Liver (tissue), 8 donors: ENCODE measurements at regions not wholly inside any gene's neighbourhood (a gene's known extent, or its start where the extent isn't known, plus 50 kb on each side); places are given as distances from the start of the nearest gene placed in this dataset.

Experiments
- DNase-seq: peaks from one replicate; pipeline ENCODE4 v3.0.0-alpha.2; 2017; ENCODE audit warnings: low spot score
- H3K27ac ChIP-seq, 2 donors: one replicate each; pipeline ENCODE4 v1.7.0; 2013; ENCODE audit warnings: inconsistent platforms in 2 of 2, low read length in 2 of 2, control low read depth in 1 of 2, low read depth in 1 of 2, mild to moderate bottlenecking in 1 of 2
- H3K27me3 ChIP-seq, 4 donors: one replicate each; pipeline versions ENCODE4 v1.6.1 to v1.7.0; 2013; ENCODE audit warnings: low read length in 3 of 4, inconsistent platforms in 1 of 4, mild to moderate bottlenecking in 1 of 4, moderate library complexity in 1 of 4; ENCODE audit not compliant: control insufficient read depth in 4 of 4, insufficient read depth in 4 of 4
- H3K36me3 ChIP-seq, 4 donors: one replicate each; pipeline versions ENCODE4 v1.6.1 to v1.7.0; 2013; ENCODE audit warnings: low read length in 3 of 4, mild to moderate bottlenecking in 3 of 4, low read depth in 1 of 4, moderate library complexity in 1 of 4; ENCODE audit not compliant: control insufficient read depth in 4 of 4, insufficient read depth in 3 of 4
- H3K4me1 ChIP-seq, 4 donors: one replicate each; pipeline versions ENCODE4 v1.6.1 to v1.7.0; 2013; ENCODE audit warnings: low read length in 3 of 4, mild to moderate bottlenecking in 3 of 4, moderate library complexity in 1 of 4; ENCODE audit not compliant: control insufficient read depth in 4 of 4, insufficient read depth in 4 of 4
- H3K4me3 ChIP-seq, 3 donors: one replicate each; pipeline versions ENCODE4 v1.6.1 to v1.7.0; 2013; ENCODE audit warnings: low read length in 3 of 3, control low read depth in 1 of 3, low read depth in 1 of 3, mild to moderate bottlenecking in 1 of 3
- H3K9ac ChIP-seq, 2 donors: one replicate each; pipeline ENCODE4 v1.7.0; 2013; ENCODE audit warnings: low read length in 2 of 2, mild to moderate bottlenecking in 2 of 2, moderate library complexity in 2 of 2, control low read depth in 1 of 2, low read depth in 1 of 2
- H3K9me3 ChIP-seq, 4 donors: one replicate each; pipeline versions ENCODE4 v1.6.1 to v1.7.0; 2013; ENCODE audit warnings: low read length in 3 of 4; ENCODE audit not compliant: control insufficient read depth in 4 of 4
- ATF3 ChIP-seq: IDR thresholded peaks from 2 replicates; pipeline ENCODE4 v1.6.1; 2016; ENCODE audit warnings: antibody characterized with exemption
- EGR1 ChIP-seq, 2 donors: IDR thresholded peaks; 2 replicates each; pipeline ENCODE4 v1.6.1; 2016 to 2018; ENCODE audit warnings: antibody characterized with exemption in 2 of 2, low read depth in 2 of 2
- FOXA1 ChIP-seq: IDR thresholded peaks from 2 replicates; pipeline ENCODE4 v1.6.1; 2016; ENCODE audit warnings: antibody characterized with exemption
- FOXA2 ChIP-seq: IDR thresholded peaks from 2 replicates; pipeline ENCODE4 v1.6.1; 2016; ENCODE audit warnings: antibody characterized with exemption
- GABPA ChIP-seq, 2 donors: IDR thresholded peaks in 1 of 2; conservative IDR thresholded peaks in 1 of 2; 2 replicates each; pipeline ENCODE4 v1.6.1; 2016; ENCODE audit warnings: antibody characterized with exemption in 2 of 2, mild to moderate bottlenecking in 1 of 2, moderate library complexity in 1 of 2
- HNF4A ChIP-seq, 2 donors: conservative IDR thresholded peaks; 2 replicates each; pipeline ENCODE4 v1.6.1; 2016; ENCODE audit warnings: antibody characterized with exemption in 2 of 2, mild to moderate bottlenecking in 2 of 2
- HNF4G ChIP-seq: IDR thresholded peaks from 2 replicates; pipeline ENCODE4 v1.6.1; 2016; ENCODE audit warnings: antibody characterized with exemption
- JUND ChIP-seq, 2 donors: IDR thresholded peaks; 2 replicates each; pipeline ENCODE4 v1.6.1; 2016; ENCODE audit warnings: antibody characterized with exemption in 2 of 2
- MAX ChIP-seq: IDR thresholded peaks from 2 replicates; pipeline ENCODE4 v1.6.1; 2016; ENCODE audit warnings: antibody characterized with exemption
- NR2F2 ChIP-seq: IDR thresholded peaks from 2 replicates; pipeline ENCODE4 v1.6.1; 2016; ENCODE audit warnings: antibody characterized with exemption
- RAD21 ChIP-seq, 2 donors: IDR thresholded peaks; 2 replicates each; pipeline ENCODE4 v1.6.1; 2016; ENCODE audit warnings: antibody characterized with exemption in 2 of 2, mild to moderate bottlenecking in 2 of 2
- RXRA ChIP-seq, 2 donors: IDR thresholded peaks; 2 replicates each; pipeline ENCODE4 v1.6.1; 2017 to 2018; ENCODE audit warnings: antibody characterized with exemption in 2 of 2, mild to moderate bottlenecking in 1 of 2
- SP1 ChIP-seq: IDR thresholded peaks from 2 replicates; pipeline ENCODE4 v1.6.1; 2018; ENCODE audit warnings: antibody characterized with exemption, mild to moderate bottlenecking
- TAF1 ChIP-seq: conservative IDR thresholded peaks from 2 replicates; pipeline ENCODE4 v1.6.1; 2016; ENCODE audit warnings: antibody characterized with exemption, mild to moderate bottlenecking
- YY1 ChIP-seq: IDR thresholded peaks from 2 replicates; pipeline ENCODE4 v1.6.1; 2016; ENCODE audit warnings: antibody characterized with exemption, mild to moderate bottlenecking
- WGBS: extraction: QIAGEN DNeasy Blood & Tissue Kit; methylation state at CpG from one replicate; pipeline ENCODE4 v1.1.7; 2013; 5-methylcytosine and 5-hydroxymethylcytosine counted together
- TF ChIP-seq, protein P1 (sequence below): IDR thresholded peaks from 2 replicates; pipeline ENCODE4 v1.6.1; 2016; ENCODE audit warnings: antibody characterized with exemption, mild to moderate bottlenecking
- TF ChIP-seq, protein P2 (sequence below): IDR thresholded peaks from 2 replicates; pipeline ENCODE4 v1.6.1; 2016; ENCODE audit warnings: antibody characterized with exemption
- TF ChIP-seq, protein P3 (sequence below): fragments of 150-350 bp; IDR thresholded peaks from 2 replicates; pipeline ENCODE4 v1.5.1; 2017; ENCODE audit warnings: improper control_type of control experiment, low read depth, low read length; ENCODE audit not compliant: missing input control
- donor health status: healthy.
- donor health status: healthy.
- donor health status: healthy.
- donor health status: healthy.
- donor health status: healthy.

- WGBS: 85% methylated on average over 1 of the region's 1 CpG
- no peaks in the 10 kb centered on the region for H3K9me3 ChIP-seq
- peaks cover 0 to 2% (median 0%) of the 10 kb centered on the region in 4 donors for H3K27me3 ChIP-seq
- H3K4me1 ChIP-seq: no peaks in the 10 kb centered on the region
- H3K4me3 ChIP-seq: no peak overlapping the region
- no peak for DNase-seq
- no peaks in the 10 kb centered on the region for H3K36me3 ChIP-seq
- TF ChIP-seq MAX: no peak
- no peak for TF ChIP-seq NR2F2
- no peak overlapping the region for H3K9ac ChIP-seq
- H3K27ac ChIP-seq: no peak overlapping the region
These were observed 658.4 kb downstream of the TOX3 start for GRCh38 chr16:51888534-51888933.

DNA sequence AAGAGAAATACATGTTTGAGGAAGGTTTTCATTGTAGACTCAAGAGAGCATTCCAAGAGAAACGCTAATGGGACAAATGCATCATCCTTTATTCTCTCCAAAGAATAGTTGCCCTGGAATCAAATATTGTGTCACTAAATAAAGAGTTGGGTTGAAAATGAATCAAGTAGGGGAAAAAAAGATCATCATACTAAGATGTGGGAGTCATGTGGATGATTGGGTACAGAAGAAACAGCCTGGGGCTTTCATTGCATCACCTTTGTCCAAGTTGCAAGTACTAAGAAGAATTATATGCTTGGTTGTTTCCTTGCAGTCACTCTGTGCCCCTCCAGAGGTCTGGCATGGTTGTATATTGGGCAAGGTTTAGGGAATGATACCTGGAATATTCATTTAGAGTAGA, 658.9 kb downstream of the TOX3 start:
- Histone ChIP-seq H3K27me3 (peaks cover 0 to 2% (median 0%) of the 10 kb centered on the region in 4 donors), H3K27ac (no peak overlapping the region), H3K36me3 (no peaks in the 10 kb centered on the region), H3K9me3 (no peaks in the 10 kb centered on the region), H3K4me1 (no peaks in the 10 kb centered on the region), H3K9ac (no peak overlapping the region), H3K4me3 (no peak overlapping the region)
- no peak for DNase-seq
- TF ChIP-seq TAF1: no peak
- no peak for TF ChIP-seq RXRA (IDR thresholded peaks at IDR 0.05)
- TF ChIP-seq HNF4A (conservative IDR thresholded peaks at IDR 0.05): no peak
- TF ChIP-seq, protein P1, sequence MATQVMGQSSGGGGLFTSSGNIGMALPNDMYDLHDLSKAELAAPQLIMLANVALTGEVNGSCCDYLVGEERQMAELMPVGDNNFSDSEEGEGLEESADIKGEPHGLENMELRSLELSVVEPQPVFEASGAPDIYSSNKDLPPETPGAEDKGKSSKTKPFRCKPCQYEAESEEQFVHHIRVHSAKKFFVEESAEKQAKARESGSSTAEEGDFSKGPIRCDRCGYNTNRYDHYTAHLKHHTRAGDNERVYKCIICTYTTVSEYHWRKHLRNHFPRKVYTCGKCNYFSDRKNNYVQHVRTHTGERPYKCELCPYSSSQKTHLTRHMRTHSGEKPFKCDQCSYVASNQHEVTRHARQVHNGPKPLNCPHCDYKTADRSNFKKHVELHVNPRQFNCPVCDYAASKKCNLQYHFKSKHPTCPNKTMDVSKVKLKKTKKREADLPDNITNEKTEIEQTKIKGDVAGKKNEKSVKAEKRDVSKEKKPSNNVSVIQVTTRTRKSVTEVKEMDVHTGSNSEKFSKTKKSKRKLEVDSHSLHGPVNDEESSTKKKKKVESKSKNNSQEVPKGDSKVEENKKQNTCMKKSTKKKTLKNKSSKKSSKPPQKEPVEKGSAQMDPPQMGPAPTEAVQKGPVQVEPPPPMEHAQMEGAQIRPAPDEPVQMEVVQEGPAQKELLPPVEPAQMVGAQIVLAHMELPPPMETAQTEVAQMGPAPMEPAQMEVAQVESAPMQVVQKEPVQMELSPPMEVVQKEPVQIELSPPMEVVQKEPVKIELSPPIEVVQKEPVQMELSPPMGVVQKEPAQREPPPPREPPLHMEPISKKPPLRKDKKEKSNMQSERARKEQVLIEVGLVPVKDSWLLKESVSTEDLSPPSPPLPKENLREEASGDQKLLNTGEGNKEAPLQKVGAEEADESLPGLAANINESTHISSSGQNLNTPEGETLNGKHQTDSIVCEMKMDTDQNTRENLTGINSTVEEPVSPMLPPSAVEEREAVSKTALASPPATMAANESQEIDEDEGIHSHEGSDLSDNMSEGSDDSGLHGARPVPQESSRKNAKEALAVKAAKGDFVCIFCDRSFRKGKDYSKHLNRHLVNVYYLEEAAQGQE: no peak
- TF ChIP-seq, protein P2, sequence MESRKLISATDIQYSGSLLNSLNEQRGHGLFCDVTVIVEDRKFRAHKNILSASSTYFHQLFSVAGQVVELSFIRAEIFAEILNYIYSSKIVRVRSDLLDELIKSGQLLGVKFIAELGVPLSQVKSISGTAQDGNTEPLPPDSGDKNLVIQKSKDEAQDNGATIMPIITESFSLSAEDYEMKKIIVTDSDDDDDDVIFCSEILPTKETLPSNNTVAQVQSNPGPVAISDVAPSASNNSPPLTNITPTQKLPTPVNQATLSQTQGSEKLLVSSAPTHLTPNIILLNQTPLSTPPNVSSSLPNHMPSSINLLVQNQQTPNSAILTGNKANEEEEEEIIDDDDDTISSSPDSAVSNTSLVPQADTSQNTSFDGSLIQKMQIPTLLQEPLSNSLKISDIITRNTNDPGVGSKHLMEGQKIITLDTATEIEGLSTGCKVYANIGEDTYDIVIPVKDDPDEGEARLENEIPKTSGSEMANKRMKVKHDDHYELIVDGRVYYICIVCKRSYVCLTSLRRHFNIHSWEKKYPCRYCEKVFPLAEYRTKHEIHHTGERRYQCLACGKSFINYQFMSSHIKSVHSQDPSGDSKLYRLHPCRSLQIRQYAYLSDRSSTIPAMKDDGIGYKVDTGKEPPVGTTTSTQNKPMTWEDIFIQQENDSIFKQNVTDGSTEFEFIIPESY: no peak
- TF ChIP-seq HNF4G: no peak
- TF ChIP-seq GABPA (IDR thresholded peaks at IDR 0.05 in 1 of 2, conservative IDR thresholded peaks at IDR 0.05 in 1 of 2): no peak
- no peak for TF ChIP-seq YY1
- TF ChIP-seq JUND (IDR thresholded peaks at IDR 0.05): no peak
- TF ChIP-seq, protein P3, sequence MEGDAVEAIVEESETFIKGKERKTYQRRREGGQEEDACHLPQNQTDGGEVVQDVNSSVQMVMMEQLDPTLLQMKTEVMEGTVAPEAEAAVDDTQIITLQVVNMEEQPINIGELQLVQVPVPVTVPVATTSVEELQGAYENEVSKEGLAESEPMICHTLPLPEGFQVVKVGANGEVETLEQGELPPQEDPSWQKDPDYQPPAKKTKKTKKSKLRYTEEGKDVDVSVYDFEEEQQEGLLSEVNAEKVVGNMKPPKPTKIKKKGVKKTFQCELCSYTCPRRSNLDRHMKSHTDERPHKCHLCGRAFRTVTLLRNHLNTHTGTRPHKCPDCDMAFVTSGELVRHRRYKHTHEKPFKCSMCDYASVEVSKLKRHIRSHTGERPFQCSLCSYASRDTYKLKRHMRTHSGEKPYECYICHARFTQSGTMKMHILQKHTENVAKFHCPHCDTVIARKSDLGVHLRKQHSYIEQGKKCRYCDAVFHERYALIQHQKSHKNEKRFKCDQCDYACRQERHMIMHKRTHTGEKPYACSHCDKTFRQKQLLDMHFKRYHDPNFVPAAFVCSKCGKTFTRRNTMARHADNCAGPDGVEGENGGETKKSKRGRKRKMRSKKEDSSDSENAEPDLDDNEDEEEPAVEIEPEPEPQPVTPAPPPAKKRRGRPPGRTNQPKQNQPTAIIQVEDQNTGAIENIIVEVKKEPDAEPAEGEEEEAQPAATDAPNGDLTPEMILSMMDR: no peak
- TF ChIP-seq EGR1 (IDR thresholded peaks at IDR 0.05; ENCODE audit: low read depth in 2 of 2): no peak
- TF ChIP-seq MAX: no peak
- TF ChIP-seq NR2F2: no peak
- TF ChIP-seq SP1: no peak
- TF ChIP-seq RAD21 (IDR thresholded peaks at IDR 0.05): no peak
- no peak for TF ChIP-seq ATF3
- no peak for TF ChIP-seq FOXA2
- no peak for TF ChIP-seq FOXA1
- WGBS: 91% methylated on average over 1 of the region's 1 CpG
